GM23338 (cell line): ENCODE measurements at regions not wholly inside any gene's neighbourhood (a gene's known extent, or its start where the extent isn't known, plus 50 kb on each side); places are given as distances from the start of the nearest gene placed in this dataset.

Source experiments
- ATAC-seq: fragments of 200-7000 bp; cut with Tn5 transposase; 3 replicates; pipeline ENCODE4 v1.9.1; 2020
- DNase-seq: peaks from one replicate; pipeline ENCODE4 v3.0.0-alpha.2; 2015; ENCODE audit warnings: low spot score
- H2AFZ ChIP-seq: fragments of 200-600 bp; sonication (generic); 2 replicates; pipeline ENCODE4 v1.8.0; 2016; ENCODE audit warnings: antibody characterized with exemption, mild to moderate bottlenecking, moderate library complexity
- H3F3A ChIP-seq: fragments of 200-600 bp; sonication (generic); replicated peaks from 2 replicates; pipeline ENCODE4 v1.8.0; 2017; ENCODE audit warnings: antibody characterized with exemption, mixed run types, low read depth
- H3K27ac ChIP-seq: fragments of 200-600 bp; sonication (generic); 2 replicates; pipeline ENCODE4 v1.6.1; 2016; ENCODE audit warnings: low read depth
- H3K27me3 ChIP-seq: fragments of 200-600 bp; sonication (generic); 2 replicates; pipeline ENCODE4 v1.8.0; 2016; ENCODE audit warnings: mild to moderate bottlenecking, mixed run types, moderate library complexity; ENCODE audit not compliant: insufficient read depth
- H3K36me3 ChIP-seq: fragments of 200-600 bp; sonication (generic); 2 replicates; pipeline ENCODE4 v1.8.0; 2016; ENCODE audit warnings: mild to moderate bottlenecking; ENCODE audit not compliant: insufficient read depth
- H3K4me1 ChIP-seq: fragments of 200-600 bp; sonication (generic); 2 replicates; pipeline ENCODE4 v1.8.0; 2016; ENCODE audit warnings: mild to moderate bottlenecking, moderate library complexity; ENCODE audit not compliant: insufficient read depth
- H3K4me2 ChIP-seq: fragments of 200-600 bp; sonication (generic); 2 replicates; pipeline ENCODE4 v1.7.1; 2017; ENCODE audit warnings: mixed run types
- H3K4me3 ChIP-seq: fragments of 200-600 bp; sonication (generic); 2 replicates; pipeline ENCODE4 v1.6.1; 2016; ENCODE audit warnings: mixed run types
- H3K79me2 ChIP-seq: fragments of 200-600 bp; sonication (generic); replicated peaks from 2 replicates; pipeline ENCODE4 v1.8.0; 2017; ENCODE audit warnings: mild to moderate bottlenecking; ENCODE audit not compliant: insufficient read depth
- H3K9me2 ChIP-seq: fragments of 200-600 bp; sonication (generic); 2 replicates; pipeline ENCODE4 v1.8.0; 2017; ENCODE audit not compliant: insufficient read depth
- H4K20me1 ChIP-seq: fragments of 200-600 bp; sonication (generic); replicated peaks from 2 replicates; pipeline ENCODE4 v1.8.0; 2017; ENCODE audit warnings: mild to moderate bottlenecking; ENCODE audit not compliant: insufficient read depth
- H3K27ac Mint-ChIP-seq: 2 replicates; pipeline ENCODE4 v1.8.0; 2020; ENCODE audit warnings: inconsistent platforms, mild to moderate bottlenecking, moderate library complexity, mixed read lengths
- H3K27me3 Mint-ChIP-seq: 3 replicates; pipeline ENCODE4 v1.8.0; 2022; ENCODE audit warnings: low read depth, mild to moderate bottlenecking, moderate library complexity, mixed read lengths, inconsistent platforms; ENCODE audit not compliant: insufficient read depth, poor library complexity
- H3K36me3 Mint-ChIP-seq: 3 replicates; pipeline ENCODE4 v1.8.0; 2021; ENCODE audit warnings: low read depth, mild to moderate bottlenecking, inconsistent platforms, moderate library complexity, mixed read lengths
- H3K4me1 Mint-ChIP-seq: 3 replicates; pipeline ENCODE4 v1.8.0; 2020; ENCODE audit warnings: mild to moderate bottlenecking, inconsistent platforms, mixed read lengths
- H3K4me3 Mint-ChIP-seq: 3 replicates; pipeline ENCODE4 v1.8.0; 2021; ENCODE audit warnings: moderate library complexity, mild to moderate bottlenecking, inconsistent platforms, mixed read lengths
- H3K9me3 Mint-ChIP-seq: 3 replicates; pipeline ENCODE4 v1.8.0; 2020; ENCODE audit warnings: moderate library complexity, mild to moderate bottlenecking, inconsistent platforms, mixed read lengths
- CREB1 ChIP-seq: fragments of 250-450 bp; sonication (Bioruptor Pico); IDR thresholded peaks from 2 replicates; pipeline ENCODE4 v1.5.0; 2020; ENCODE audit warnings: low read depth, mild to moderate bottlenecking, moderate library complexity
- EZH2 ChIP-seq: fragments of 200-600 bp; sonication (generic); IDR thresholded peaks from one replicate; pipeline ENCODE4 v1.8.0; 2017; ENCODE audit warnings: antibody characterized with exemption, mild to moderate bottlenecking, low read depth; ENCODE audit not compliant: unreplicated experiment
- EZH2phosphoT487 ChIP-seq: fragments of 200-600 bp; sonication (generic); IDR thresholded peaks from one replicate; pipeline ENCODE4 v1.8.1; 2018; ENCODE audit warnings: antibody characterized with exemption; ENCODE audit not compliant: unreplicated experiment
- JUNB ChIP-seq: IDR thresholded peaks from one replicate; pipeline ENCODE4 v1.6.1; 2016; ENCODE audit warnings: antibody characterized with exemption; ENCODE audit not compliant: unreplicated experiment
- NANOG ChIP-seq: IDR thresholded peaks from 2 replicates; pipeline ENCODE4 v1.6.1; 2016; ENCODE audit warnings: antibody characterized with exemption, borderline replicate concordance
- POLR2AphosphoS5 ChIP-seq: IDR thresholded peaks from 2 replicates; pipeline ENCODE4 v1.6.1; 2016; ENCODE audit warnings: antibody characterized with exemption, low read depth
- REST ChIP-seq: IDR thresholded peaks from one replicate; pipeline ENCODE4 v1.6.1; 2018; ENCODE audit warnings: antibody characterized with exemption; ENCODE audit not compliant: unreplicated experiment
- STAT1 ChIP-seq: IDR thresholded peaks from one replicate; pipeline ENCODE4 v1.6.1; 2016; ENCODE audit warnings: antibody characterized with exemption; ENCODE audit not compliant: unreplicated experiment
- ZNF114 ChIP-seq: fragments of 250-450 bp; sonication (Bioruptor Pico); IDR thresholded peaks from 2 replicates; pipeline ENCODE4 v1.5.0; 2020; ENCODE audit warnings: mild to moderate bottlenecking, moderate library complexity
- ZNF331 ChIP-seq: fragments of 250-450 bp; sonication (Bioruptor Pico); IDR thresholded peaks from 2 replicates; pipeline ENCODE4 v1.5.0; 2020; ENCODE audit warnings: low read depth, mild to moderate bottlenecking, moderate library complexity
- ZNF462 ChIP-seq: fragments of 250-450 bp; sonication (Bioruptor Pico); IDR thresholded peaks from 2 replicates; pipeline ENCODE4 v1.5.0; 2020; ENCODE audit warnings: mild to moderate bottlenecking, moderate library complexity
- TF ChIP-seq, protein P1 (sequence below), 2 experiments: fragments of 200-600 bp in 1 of 2; sonication (generic) in 1 of 2; conservative IDR thresholded peaks; 2 replicates each; pipeline versions ENCODE4 v1.5.1 to v1.6.1; 2016 to 2017; ENCODE audit warnings: antibody characterized with exemption in 2 of 2, low read depth in 2 of 2, mild to moderate bottlenecking in 2 of 2, moderate library complexity in 1 of 2
- TF ChIP-seq, protein P2 (sequence below): IDR thresholded peaks from 2 replicates; pipeline ENCODE4 v1.6.1; 2016; ENCODE audit warnings: antibody characterized with exemption

GRCh38 chr12:86721713-86722397 is 465.7 kb upstream of the MGAT4C start:
- DNase-seq, result no peak
- H3K4me1 ChIP-seq, result no peaks in the 10 kb centered on the region
- Mint-ChIP-seq H3K27me3 (no peaks in the 10 kb centered on the region), H3K36me3 (no peaks in the 10 kb centered on the region), H3K9me3 (no peaks in the 10 kb centered on the region), H3K4me1 (peaks cover 8% of the 10 kb centered on the region), H3K4me3 (no peak overlapping the region), H3K27ac (no peak overlapping the region)
- no peaks in the 10 kb centered on the region for H3K36me3 ChIP-seq
- no peak overlapping the region for H3K4me3 ChIP-seq
- H3K27ac ChIP-seq, result no peak overlapping the region
- no peaks in the 10 kb centered on the region for H3F3A ChIP-seq
- H3K9me2 ChIP-seq, result no peaks in the 10 kb centered on the region
- no peaks in the 10 kb centered on the region for H4K20me1 ChIP-seq
- no peak overlapping the region for H3K4me2 ChIP-seq
- no peaks in the 10 kb centered on the region for H3K79me2 ChIP-seq
- TF ChIP-seq NANOG, result no peak
- no peak for TF ChIP-seq EZH2phosphoT487
- no peak for TF ChIP-seq ZNF462 (CRISPR knock-in tag)
- TF ChIP-seq JUNB, result no peak
- TF ChIP-seq REST, result no peak
- TF ChIP-seq CREB1 (CRISPR knock-in tag), result no peak
- no peak for TF ChIP-seq ZNF114 (CRISPR knock-in tag)
- TF ChIP-seq, protein P1, sequence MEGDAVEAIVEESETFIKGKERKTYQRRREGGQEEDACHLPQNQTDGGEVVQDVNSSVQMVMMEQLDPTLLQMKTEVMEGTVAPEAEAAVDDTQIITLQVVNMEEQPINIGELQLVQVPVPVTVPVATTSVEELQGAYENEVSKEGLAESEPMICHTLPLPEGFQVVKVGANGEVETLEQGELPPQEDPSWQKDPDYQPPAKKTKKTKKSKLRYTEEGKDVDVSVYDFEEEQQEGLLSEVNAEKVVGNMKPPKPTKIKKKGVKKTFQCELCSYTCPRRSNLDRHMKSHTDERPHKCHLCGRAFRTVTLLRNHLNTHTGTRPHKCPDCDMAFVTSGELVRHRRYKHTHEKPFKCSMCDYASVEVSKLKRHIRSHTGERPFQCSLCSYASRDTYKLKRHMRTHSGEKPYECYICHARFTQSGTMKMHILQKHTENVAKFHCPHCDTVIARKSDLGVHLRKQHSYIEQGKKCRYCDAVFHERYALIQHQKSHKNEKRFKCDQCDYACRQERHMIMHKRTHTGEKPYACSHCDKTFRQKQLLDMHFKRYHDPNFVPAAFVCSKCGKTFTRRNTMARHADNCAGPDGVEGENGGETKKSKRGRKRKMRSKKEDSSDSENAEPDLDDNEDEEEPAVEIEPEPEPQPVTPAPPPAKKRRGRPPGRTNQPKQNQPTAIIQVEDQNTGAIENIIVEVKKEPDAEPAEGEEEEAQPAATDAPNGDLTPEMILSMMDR (conservative IDR thresholded peaks at IDR 0.05; ENCODE audit: low read depth in 2 of 2), result no peak
- no peak for TF ChIP-seq ZNF331 (CRISPR knock-in tag)
- TF ChIP-seq POLR2AphosphoS5, result no peak
- TF ChIP-seq EZH2, result no peak
- TF ChIP-seq, protein P2, sequence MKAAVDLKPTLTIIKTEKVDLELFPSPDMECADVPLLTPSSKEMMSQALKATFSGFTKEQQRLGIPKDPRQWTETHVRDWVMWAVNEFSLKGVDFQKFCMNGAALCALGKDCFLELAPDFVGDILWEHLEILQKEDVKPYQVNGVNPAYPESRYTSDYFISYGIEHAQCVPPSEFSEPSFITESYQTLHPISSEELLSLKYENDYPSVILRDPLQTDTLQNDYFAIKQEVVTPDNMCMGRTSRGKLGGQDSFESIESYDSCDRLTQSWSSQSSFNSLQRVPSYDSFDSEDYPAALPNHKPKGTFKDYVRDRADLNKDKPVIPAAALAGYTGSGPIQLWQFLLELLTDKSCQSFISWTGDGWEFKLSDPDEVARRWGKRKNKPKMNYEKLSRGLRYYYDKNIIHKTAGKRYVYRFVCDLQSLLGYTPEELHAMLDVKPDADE, result no peak
- no peak for TF ChIP-seq STAT1
- H2AFZ ChIP-seq, result no peak overlapping the region
- no peaks in the 10 kb centered on the region for H3K27me3 ChIP-seq
- ATAC-seq, result no peak
